Psoas muscle (tissue), 7 donors: ENCODE measurements at regions not wholly inside any gene's neighbourhood (a gene's known extent, or its start where the extent isn't known, plus 50 kb on each side); places are given as distances from the start of the nearest gene placed in this dataset.

Experiments
- ATAC-seq, 4 donors: fragments of 200-7000 bp; cut with Tn5 transposase; one replicate each; pipeline ENCODE4 v1.9.1; 2020; ENCODE audit warnings: moderate library complexity in 3 of 4, mild to moderate bottlenecking in 2 of 4
- DNase-seq, 2 donors: peaks; one replicate each; pipeline ENCODE4 v3.0.0-alpha.2; 2020
- H3K27ac ChIP-seq: fragments of 200-600 bp; one replicate; pipeline ENCODE4 v1.8.0; 2022
- H3K27me3 ChIP-seq, 3 donors: fragments of 200-600 bp in 1 of 3; one replicate each; pipeline versions ENCODE4 v1.6.1 to v1.8.0; 2013 to 2022; ENCODE audit warnings: low read length in 2 of 3, mild to moderate bottlenecking in 2 of 3, moderate library complexity in 1 of 3; ENCODE audit not compliant: insufficient read depth in 3 of 3
- H3K36me3 ChIP-seq, 2 donors: fragments of 200-600 bp in 1 of 2; one replicate each; pipeline versions ENCODE4 v1.6.1 to v1.8.0; 2013 to 2022; ENCODE audit warnings: low read depth in 1 of 2, mild to moderate bottlenecking in 1 of 2, moderate library complexity in 1 of 2; ENCODE audit not compliant: insufficient read depth in 1 of 2
- H3K4me1 ChIP-seq: fragments of 200-600 bp; one replicate; pipeline ENCODE4 v1.8.0; 2022
- H3K4me3 ChIP-seq: fragments of 200-600 bp; one replicate; pipeline ENCODE4 v1.8.0; 2022; ENCODE audit warnings: mild to moderate bottlenecking
- H3K9me3 ChIP-seq: fragments of 200-600 bp; one replicate; pipeline ENCODE4 v1.8.0; 2022
- CTCF ChIP-seq: fragments of 200-600 bp; IDR thresholded peaks from one replicate; pipeline ENCODE4 v1.8.0; 2022; ENCODE audit warnings: antibody characterized with exemption
- WGBS, 3 donors: extraction: QIAGEN DNeasy Blood & Tissue Kit; methylation state at CpG; one replicate each; pipeline versions ENCODE4 v1.1.6 to v1.1.7; 2013; 5-methylcytosine and 5-hydroxymethylcytosine counted together
- intact Hi-C, 2 donors: fragments of 100-400 bp; cut with DNase I; formaldehyde crosslinking; loops; one replicate each; pipeline versions ENCODE4 v1.11.0 to v1.14.2; 2022
- donor health status: healthy with polysubstance abuse.
- donor health status: DM: no; HTN: no; CAD: no; lungs with moderate emphysema.
- donor health status: Bipolar disorder and iron deficiency.
- donor health status: healthy.
- donor health status: DM: yes; HTN: yes; CAD: no.
- donor health status: DM: no; HTN: no; CAD: no.
- donor health status: DM: yes; HTN: yes; CAD: no.

- 83 to 91% (median 89%) methylated on average over 4 of the region's 4 CpGs for WGBS, 3 donors
- Histone ChIP-seq H3K27me3 (no peaks in the 10 kb centered on the region), H3K9me3 (no peaks in the 10 kb centered on the region), H3K4me1 (no peaks in the 10 kb centered on the region), H3K36me3 (no peaks in the 10 kb centered on the region), H3K27ac (no peak overlapping the region), H3K4me3 (no peak overlapping the region)
- DNase-seq: no peak
- no peak for ATAC-seq
- TF ChIP-seq CTCF: no peak
- intact Hi-C loops: loop anchor here (5.0 to 10.0 kb wide), 4 partner anchors 535 to 1595 kb away; no protein-coding TSS in a partner anchor
Measured at GRCh38 chr2:204329532-204329931, 215.7 kb upstream of the PARD3B start.

- ATAC-seq (no peak), DNase-seq (no peak)
- H3K4me3 ChIP-seq: no peak overlapping the region
- H3K36me3 ChIP-seq: no peaks in the 10 kb centered on the region
- H3K27me3 ChIP-seq: no peaks in the 10 kb centered on the region
- 93 to 98% (median 95%) methylated on average over 6 of the region's 6 CpGs for WGBS, 3 donors
- H3K27ac ChIP-seq: no peak overlapping the region
- H3K4me1 ChIP-seq: no peaks in the 10 kb centered on the region
- no peak for TF ChIP-seq CTCF
- intact Hi-C loops: no loop called here
- H3K9me3 ChIP-seq: no peaks in the 10 kb centered on the region
Measured at GRCh38 chr2:204331180-204331579, 214.1 kb upstream of the PARD3B start.

GRCh38 chr2:204331988-204332387 is 213.3 kb upstream of the PARD3B start:
- TF ChIP-seq CTCF: no peak

DNA sequence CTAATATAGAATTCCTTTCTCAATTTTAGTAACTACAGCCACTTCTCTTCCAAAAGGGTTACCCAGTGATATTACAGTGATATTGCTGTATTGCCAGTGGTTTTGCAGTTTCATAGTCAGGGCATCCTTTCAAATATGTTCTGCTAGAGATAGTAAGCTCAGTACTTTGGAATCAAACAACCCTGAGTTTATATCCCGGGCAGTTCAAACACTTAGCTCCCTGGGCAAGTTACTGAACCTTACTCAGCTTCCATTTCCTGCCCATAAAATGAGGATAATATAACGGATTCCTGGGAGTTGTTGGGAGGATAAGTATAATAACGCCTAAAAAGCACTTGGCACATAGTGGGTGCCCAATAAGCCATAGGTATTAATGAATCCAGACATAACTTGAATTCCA is 212.6 kb upstream of the PARD3B start:
- Histone ChIP-seq H3K4me3 (no peak overlapping the region), H3K4me1 (no peaks in the 10 kb centered on the region), H3K9me3 (no peaks in the 10 kb centered on the region), H3K36me3 (no peaks in the 10 kb centered on the region), H3K27ac (no peak overlapping the region), H3K27me3 (peaks cover 0 to 2% (median 2%) of the 10 kb centered on the region in 3 donors)
- ATAC-seq (no peak), DNase-seq (no peak)
- WGBS, 3 donors: 69 to 83% (median 74%) methylated on average over 3 of the region's 3 CpGs
- TF ChIP-seq CTCF: no peak
- intact Hi-C loops: no loop called here

More at GRCh38 chr2:204331988-204332387, 213.3 kb upstream of the PARD3B start:
- no peak for DNase-seq
- Histone ChIP-seq H3K9me3 (no peaks in the 10 kb centered on the region), H3K27me3 (no peaks in the 10 kb centered on the region), H3K4me3 (no peak overlapping the region), H3K27ac (no peak overlapping the region), H3K4me1 (no peaks in the 10 kb centered on the region), H3K36me3 (no peaks in the 10 kb centered on the region)
- no peak for ATAC-seq
- WGBS, 3 donors: 90 to 93% (median 92%) methylated on average over 2 of the region's 2 CpGs
- intact Hi-C loops: no loop called here

GRCh38 chr2:204333861-204334260 is 211.4 kb upstream of the PARD3B start:
- intact Hi-C loops: no loop called here
- DNase-seq: no peak
- ATAC-seq: no peak
- no peak for TF ChIP-seq CTCF
- no peaks in the 10 kb centered on the region for H3K9me3 ChIP-seq
- peaks cover 0 to 6% (median 2%) of the 10 kb centered on the region in 3 donors for H3K27me3 ChIP-seq
- WGBS, 3 donors: 51 to 76% (median 56%) methylated on average over 3 of the region's 3 CpGs
- H3K36me3 ChIP-seq: no peaks in the 10 kb centered on the region
- no peak overlapping the region for H3K27ac ChIP-seq
- H3K4me3 ChIP-seq: no peak overlapping the region
- no peaks in the 10 kb centered on the region for H3K4me1 ChIP-seq
